ENCODE measurements at regions not wholly inside any gene's neighbourhood (a gene's known extent, or its start where the extent isn't known, plus 50 kb on each side); places are given as distances from the start of the nearest gene placed in this dataset.
"Not testable (repeated sequence)": the region's sequence is repeated elsewhere in the genome, so short reads cannot be mapped to it uniquely, and the experiment has no call there.

DNA sequence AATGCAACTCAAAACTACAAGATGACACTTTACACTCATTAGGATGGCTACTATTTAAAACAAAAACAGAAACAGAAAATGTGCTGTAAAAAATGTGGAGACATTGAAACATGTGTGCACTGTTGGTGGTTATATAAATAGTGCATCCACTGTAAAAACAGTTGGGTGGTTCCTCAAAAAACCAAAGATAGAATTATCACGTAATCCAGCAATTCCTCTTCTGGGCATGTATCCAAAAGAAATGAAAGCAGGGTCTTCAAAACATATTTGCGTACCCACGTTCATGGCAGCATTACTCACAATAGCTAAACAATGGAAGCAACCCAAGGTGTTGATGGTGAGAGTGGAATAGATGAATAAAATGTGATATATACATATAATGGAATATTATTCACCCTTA, 967.2 kb downstream of the TRAM1L1 start:
- DNase-seq (ENCODE audit: low spot score): no peak

DNA sequence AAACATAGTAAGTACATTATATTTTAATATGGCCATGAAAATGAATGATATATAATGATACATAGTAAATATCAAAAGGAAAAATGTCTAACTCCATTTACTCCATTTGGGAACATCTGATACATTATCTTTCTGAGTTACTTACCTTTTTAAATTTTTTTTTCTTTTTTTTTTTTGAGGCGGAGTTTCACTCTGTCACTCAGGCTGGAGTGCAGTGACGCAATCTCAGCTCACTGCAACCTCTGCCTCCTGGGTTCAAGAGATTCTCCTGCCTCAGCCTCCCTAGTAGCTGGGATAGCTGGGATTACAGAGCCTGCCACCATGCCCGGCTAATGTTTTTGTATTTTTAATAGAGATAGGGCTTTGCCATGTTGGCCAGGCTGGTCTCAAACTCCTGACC, 972.5 kb downstream of the TRAM1L1 start:
- not testable (repeated sequence) for DNase-seq (ENCODE audit: low spot score)

DNA sequence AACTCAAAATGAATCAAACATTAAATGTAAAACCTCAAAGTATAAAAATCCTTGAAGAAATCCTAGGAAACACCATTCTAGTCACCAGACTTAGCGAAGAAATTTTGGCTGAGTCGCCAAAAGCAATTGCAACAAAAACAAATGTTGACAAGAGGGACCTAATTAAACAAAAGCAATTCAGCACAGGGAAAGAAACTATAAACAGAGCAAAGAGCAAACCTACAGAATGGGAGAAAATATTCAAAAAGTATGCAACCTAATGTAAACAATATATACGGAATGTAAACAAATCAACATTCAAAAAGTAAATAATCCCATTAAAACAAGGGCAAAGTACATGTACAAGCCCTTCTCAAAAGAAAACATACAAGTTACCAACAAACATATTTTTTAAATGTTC, 974.7 kb downstream of the TRAM1L1 start:
- DNase-seq (ENCODE audit: low spot score): no peak

DNA sequence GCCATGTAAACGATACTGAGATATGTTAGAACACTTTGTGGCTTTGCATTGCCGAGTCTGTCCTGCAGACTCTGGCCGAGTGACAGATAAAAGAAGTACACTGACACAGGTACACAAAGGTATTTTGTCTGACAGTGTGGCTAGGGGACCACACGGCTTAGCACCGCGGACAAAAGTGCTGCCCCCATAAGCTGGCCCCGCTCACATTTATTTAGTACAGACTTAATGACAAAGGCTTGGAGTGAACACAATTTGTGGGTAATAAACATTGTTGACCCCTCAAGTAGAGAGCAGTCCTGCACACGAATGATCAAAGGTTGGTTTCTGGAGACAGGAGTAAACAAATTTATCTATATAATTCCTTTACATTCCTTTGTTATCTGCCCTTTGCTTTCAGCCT, 976.8 kb downstream of the TRAM1L1 start:
- DNase-seq (ENCODE audit: low spot score): no peak

DNA sequence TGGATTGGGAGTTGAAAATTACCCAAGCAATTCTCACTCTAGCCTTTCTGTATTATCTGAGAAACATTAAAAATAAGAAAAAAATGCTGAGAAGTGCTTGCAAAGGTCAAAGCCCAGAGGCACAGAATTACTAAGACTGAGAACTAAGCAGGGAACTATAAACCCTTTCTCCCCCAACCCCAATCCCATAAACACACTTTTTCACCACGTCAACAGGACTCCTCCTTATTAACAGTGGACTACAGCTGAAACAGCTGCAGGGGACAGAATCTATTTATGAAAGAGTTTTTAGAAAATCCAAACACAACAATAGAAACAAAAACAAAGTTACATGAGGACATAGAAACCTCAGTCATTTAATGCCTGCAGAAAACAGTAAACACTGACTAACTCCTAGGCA, 984.1 kb downstream of the TRAM1L1 start:
- DNase-seq (ENCODE audit: low spot score): no peak

DNA sequence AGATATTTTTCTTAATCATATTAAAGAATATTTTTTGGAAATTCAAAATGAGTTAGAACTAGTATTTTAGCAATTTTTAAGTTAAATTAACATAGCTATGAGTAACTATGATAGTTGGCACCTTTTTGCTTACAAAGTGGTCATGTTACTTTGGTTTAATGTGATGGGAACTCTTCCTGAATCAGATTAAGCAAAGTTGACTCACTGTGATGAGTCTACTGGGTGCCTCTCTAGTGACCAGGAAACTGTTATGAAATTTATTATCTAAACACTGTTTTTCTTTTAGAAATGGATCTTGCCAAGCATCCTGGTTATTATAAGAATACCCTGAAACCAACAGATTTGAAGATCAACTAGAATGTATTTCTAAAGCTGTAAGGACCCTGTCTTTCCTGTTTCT, 985.8 kb downstream of the TRAM1L1 start:
- DNase-seq (ENCODE audit: low spot score): no peak

DNA sequence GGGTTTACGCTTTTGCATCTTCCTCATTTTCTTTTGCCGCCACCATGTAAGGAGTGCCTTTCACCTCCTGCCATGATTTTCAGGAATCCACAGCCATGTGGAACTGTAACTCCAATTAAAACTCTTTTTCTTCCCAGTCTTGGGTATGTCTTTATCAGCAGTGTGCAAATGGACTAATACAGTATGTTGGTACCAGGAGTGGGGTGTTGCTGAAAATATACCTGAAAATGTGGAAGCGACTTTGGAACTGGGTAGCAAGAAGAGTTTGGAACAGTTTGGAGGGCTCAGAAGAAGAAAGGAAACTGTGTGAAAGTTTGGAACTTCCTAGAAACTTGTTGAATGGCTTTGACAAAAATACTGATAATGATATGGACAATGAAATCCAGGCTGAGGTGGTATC, 983.9 kb upstream of the NDST4 start:
- not testable (repeated sequence) for DNase-seq (ENCODE audit: low spot score)

DNA sequence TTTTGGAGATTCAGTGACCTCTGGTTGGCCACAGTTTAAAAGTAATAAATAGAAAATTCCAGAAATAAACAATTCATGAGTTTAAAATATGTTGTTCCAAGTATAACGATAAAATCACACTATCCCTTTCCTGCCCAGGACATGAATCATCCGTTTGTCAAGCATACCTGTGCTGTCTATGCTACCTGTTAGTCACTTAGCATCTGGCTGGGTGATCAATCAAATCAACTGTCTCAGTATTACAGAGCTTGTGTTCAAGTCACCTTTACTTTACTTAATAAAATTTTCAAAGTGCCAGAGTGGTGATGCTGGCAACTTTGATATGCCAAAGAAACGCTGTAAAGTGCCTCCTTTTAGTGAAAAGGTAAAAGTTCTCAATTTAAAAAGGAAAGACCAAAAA, 979.5 kb upstream of the NDST4 start:
- DNase-seq (ENCODE audit: low spot score): no peak

DNA sequence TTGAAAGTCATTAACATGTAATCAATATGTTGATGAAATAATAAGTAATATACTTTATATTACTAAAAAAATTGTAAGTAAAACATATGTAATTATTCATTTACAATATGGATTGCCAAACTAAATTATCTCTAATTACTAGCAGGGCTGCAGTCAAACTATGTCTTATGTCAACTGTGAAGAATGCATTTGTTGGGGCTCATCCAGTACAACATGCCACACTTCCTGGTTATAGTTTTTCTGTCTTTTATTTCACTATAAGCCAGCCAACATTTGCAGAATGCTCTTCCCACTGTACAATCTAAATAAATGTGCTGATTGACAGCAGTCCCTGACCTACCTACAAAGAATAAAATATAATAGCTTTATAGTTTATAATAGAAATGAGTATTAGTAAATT, 975.4 kb upstream of the NDST4 start:
- no peak for DNase-seq (ENCODE audit: low spot score)

DNA sequence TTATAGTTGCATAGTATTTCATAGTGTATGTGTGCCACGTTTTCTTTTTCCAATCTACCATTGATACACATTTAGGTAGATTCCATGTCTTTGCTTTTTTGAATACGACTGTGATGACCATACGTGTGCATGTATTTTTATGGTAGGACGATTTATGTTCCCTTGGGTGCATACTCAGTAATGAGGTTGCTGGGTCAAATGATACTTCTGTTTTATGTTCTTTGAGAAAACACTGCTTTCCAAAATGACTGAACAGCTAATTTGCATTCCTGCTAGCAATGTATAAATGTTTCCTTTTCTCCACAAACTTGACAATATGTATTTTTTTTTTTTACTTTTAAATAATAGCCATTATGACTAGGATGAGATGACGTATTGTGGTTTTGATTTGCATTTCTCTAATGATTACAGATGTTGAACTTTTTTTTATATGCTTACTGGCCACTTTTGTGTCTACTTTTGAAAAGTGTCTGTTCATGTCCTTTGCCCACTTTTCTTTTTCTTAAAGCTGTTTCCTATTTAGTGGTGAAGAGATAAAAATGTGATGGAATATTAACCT, 969.5 kb upstream of the NDST4 start:
- DNase-seq (ENCODE audit: low spot score): no peak

DNA sequence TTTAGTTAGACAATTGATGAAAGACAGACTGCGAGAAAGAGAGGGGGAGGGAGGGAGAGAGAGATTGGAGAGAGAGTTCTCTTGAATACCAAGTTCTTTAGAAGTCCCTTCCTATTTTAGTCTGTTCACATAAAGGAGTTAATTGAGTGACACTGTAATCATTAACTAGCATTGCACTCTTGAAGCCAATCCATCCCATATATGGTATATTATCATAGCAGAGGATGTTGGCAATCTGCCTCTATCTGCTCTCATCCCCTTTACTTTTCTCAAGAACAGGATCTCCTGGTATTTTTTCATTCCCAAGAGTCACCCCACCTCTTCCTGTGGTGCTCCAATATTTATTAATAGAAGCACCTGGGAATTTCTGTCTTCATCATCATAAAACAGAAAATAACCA, 959.6 kb upstream of the NDST4 start:
- DNase-seq (ENCODE audit: low spot score): no peak

DNA sequence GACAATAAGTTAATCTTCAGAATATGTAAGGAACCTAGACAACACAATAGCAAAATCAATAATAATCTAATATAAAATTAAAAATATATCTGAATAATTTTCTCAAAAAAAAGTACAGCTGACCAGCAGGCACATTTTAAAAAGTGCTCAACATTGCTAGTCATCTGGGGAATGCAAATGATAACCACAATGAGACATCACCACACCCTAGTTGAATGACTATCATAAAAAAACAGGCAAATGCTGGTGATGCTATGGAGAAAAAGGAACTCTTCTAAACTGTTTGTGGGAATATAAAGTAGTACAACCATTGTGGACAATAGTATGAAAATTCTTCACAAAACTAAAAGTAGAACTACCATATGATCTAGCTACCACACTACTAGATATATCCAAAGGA, 956.9 kb upstream of the NDST4 start:
- no peak for DNase-seq (ENCODE audit: low spot score)

DNA sequence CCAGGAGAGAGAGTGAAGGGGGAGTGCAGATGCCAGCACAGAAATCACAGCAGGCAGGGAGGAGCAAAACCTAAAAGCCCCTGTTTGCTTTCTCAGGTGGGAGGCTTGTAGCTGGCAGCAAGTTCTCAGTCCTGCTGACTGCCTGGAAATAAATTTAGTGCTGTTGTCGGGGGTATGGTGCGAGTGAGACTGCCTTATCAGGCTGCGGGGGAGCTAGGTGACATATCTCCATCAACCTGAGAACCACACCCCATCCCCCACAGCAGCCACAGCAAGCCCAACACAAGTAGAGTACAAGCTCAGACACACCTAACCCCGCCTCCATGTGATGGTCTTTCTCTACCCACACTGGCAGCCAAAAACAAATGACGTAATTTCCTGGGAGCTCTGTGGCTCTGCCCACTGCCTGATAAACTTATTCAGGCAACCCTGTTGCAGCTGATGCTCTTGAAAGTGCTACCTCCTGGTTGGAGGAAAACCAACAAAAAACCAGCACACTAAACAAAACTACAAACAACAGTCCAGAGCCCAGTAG, 953.4 kb upstream of the NDST4 start:
- no peak for DNase-seq (ENCODE audit: low spot score)

DNA sequence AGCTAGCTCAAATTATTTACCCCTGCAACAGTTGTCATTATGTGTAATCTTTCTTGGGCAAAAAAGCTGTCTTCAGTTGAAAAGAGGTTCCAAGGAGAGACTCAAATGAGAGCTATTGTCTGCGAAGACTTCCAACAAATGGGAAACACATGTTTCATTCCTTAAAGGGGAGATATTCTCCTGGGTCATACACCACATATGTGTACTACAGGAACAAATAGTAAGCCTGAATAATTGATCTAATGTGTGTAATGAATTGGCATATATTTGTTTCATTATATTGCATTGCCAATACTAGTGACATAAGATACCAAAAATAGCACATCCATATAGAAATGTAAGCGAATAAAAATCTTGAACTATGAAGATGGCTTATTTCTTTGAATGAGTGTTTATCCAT, 950.9 kb upstream of the NDST4 start:
- DNase-seq (ENCODE audit: low spot score): no peak

DNA sequence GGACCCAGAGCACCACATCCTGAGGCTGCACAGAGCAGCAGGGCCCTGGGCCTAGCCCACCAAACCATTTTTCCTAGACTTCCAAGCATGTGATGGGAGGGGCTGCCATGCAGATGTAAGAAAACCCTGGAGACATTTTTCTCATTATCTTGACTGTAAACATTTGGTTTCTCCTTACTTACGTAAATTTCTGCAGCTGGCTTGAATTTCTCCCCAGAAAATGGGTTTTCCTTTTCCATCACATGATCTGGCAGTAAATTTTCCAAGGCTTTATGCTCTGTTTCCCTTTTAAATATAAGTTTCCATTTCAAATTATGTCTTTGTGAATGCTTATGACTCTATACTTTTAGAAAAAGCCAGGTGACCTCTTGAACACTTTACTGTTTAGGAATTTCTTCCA, 945.9 kb upstream of the NDST4 start:
- DNase-seq (ENCODE audit: low spot score): no peak

DNA sequence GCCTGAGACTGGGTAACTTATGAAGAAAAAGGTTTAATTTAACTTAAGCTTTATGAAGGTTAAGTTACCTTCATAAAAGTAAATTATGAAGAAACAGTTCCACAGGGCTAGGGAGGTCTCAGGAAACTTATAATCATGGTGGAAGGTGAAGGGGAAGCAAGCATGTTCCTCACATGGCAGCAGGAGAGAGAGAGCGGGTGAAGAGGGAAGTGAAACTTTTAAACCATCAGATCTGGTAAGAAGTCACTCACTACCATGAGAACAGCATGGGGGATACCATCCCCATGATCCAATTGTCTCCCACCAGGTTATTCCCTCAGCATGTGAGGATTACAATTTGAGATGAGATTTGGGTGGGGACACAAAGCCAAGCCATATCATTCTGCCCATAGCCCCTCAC, 944.7 kb upstream of the NDST4 start:
- no peak for DNase-seq (ENCODE audit: low spot score)

DNA sequence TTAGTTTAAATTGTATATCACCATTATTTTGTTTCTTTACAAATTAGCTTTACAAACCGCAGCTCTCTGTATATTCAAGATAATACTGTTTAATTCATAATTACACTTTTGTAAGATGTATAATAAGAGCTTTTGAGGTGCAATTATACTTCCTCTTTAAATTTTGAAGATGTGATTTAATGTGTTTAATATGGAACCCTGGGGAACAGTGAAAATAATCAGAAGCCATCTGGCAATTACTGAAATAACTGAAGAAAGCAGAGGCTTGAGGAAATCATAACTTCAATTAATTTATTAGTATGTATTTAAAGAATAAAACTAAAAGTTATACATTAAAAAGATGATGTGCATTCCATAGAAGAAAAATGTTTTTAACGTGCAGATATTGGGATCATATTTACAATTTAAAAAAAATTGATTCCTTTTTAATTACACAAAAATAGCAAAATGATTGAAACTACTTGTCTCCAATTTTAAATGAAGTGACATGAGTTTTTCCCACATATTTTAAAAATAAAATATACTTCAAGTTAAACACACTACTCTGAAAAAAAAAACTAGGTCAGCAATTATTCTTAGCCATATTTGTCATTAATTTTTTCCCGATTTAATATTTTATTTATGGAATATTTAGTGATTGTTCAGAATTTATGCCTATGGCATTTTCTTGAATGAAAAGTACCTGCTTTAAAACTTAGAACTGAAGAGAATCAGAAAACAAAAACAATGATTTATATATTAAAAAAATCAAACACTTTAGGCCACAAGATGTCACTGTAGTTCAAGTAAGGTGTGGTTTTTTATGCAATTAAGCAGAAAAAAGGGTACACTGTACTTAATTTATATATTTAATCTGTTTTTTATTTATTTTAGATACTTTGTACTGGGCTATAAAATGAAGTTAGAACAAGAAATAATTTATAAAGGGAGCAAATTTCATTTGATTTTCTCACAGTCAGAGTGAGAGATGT, 942.7 kb upstream of the NDST4 start:
- no peak for DNase-seq (ENCODE audit: low spot score)

DNA sequence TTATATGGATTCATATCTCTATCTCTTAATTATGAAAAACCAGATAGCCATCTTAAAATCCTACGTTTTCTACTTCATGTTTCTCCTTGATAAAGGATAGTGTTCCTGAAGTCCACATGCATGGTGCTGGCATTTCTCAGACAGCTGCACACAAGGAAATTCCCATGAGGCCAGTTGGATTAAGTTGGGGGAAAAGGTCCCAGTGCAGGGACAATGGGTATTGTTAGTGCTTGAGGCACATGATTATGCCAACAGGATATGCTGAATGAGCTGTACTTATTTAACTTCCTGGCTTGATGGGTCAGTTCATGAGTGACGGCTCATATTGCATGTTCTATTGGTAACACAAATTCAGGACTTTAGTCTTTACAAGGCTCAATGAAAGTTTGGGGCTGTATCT, 913.9 kb upstream of the NDST4 start:
- DNase-seq (ENCODE audit: low spot score): no peak

DNA sequence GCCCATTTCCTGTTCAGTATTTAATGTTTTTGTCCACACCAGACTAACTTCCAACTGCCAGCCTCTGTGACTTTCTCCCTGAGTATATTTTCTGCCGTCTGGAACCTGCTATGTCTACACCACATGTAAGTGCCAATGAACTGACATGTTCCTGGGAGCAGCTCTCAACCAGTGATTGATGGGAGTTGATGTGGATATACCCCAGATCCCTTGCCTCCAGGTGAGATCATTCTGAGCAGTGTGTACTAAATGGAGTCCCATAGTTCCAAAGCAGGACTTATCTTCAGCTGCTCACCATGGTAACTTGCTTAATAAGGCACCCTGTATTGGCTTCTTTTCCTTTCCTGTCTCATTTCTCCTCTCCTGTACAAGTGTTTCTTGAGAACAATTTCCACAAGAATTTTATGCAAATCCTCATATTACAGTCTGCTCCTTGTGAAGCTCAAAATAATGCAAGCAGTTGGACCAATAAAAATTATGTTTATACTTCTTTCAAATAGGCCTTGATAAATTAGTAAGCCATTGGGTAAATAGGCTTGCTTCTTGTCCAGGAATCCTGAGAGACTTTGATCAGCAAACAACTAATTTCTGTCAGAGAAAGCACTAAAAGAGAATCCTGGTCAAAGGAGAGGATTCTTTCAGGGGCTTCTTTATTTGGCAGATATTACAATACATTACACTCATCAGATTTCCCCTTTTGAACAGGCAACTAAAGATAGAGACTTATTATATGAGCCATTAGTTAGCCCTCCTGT, 911.7 kb upstream of the NDST4 start:
- no peak for DNase-seq (ENCODE audit: low spot score)

DNA sequence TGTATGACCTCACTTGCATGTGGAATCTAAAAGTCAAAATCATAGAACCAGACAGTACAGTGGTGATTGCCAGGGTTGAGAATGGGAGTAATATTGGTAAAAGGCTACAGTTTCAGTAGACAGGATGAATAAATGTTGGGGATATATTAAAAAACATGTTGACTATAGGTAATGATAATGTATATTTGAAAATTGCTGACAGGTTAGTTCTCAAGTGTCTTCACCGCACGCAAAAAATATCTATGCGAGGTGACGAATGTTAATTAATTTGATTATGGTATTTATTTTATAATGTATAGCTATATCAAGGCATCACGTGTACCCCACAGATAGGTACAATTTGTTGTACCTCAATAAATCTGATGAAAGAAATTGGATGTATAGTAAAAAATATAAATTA, 909.6 kb upstream of the NDST4 start:
- DNase-seq (ENCODE audit: low spot score): no peak

DNA sequence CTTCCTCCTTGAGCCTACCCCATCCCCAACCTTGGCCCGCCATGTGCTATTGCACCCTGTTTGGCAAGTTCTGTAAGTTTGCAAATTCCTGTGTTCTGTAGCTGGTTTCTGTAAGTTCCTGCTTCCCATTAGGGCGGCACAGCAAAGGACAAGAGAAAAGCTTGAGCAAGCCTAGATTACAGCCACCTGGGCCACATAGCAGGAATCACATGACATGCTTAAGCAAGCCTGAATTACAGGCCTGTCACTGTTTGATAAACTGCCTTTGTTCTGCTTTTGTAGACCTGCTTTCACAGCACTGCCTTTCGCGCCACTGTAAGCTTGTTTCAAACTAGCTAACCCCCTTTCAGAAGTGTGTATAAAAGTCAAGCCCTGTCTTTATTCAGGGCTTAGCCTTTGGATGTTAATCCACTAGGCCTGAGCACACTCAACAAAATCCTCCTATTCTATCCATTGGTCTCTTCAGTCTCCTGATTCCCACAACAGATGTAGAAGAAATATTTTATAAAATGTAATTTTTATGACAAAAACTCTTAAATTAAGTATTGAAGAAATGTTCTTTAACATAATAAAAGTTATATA, 906.8 kb upstream of the NDST4 start:
- DNase-seq (ENCODE audit: low spot score): no peak

DNA sequence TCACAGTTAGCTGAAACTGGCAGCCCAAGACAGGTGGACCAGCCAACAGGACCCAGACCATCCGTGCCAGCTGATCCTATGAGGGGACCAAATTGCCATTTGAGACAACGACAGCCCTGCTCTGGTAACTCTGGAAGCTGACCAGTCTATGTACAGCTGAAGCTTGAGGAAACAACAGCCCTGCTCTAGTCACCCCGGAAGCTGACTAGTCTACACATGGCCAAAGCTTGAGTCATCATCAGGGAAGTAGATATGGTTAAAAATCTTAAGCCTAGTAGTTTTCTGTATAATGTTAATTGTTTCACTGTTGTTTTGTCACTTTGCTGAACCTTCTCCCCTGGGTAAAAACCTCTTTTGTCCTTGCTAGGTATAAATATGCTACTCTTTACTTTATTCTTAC, 905.4 kb upstream of the NDST4 start:
- no peak for DNase-seq (ENCODE audit: low spot score)
